ENCODE measurements at regions not wholly inside any gene's neighbourhood (a gene's known extent, or its start where the extent isn't known, plus 50 kb on each side); places are given as distances from the start of the nearest gene placed in this dataset.

DNA sequence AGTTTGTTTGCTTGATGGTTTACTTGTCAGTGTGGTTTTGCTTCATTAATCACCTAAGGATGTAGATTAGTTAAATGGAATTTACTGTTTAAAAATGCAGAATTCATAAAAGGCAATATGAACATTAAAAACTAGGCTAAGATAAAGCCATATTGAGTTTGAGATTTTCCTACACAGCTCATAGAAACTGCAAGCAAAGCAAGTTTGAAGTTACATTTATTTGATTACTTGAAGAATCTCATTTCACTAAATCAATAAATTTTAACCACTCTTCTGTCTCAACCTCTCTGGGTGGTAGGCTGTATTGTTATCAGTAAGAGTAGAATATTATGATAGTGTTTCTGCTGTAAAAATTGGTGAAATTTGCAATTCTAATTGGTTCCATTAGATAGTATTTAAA lies 1180.7 kb upstream of the SLC10A2 start:
- no peak for TF ChIP-seq EZH2 (IDR thresholded peaks at IDR 0.05; ENCODE audit: insufficient read depth, poor library complexity, severe bottlenecking)
- TF ChIP-seq EZH2phosphoT487 (IDR thresholded peaks at IDR 0.05; ENCODE audit: insufficient read depth, low read depth): no peak
